Thoracic aorta (tissue), 2 donors: ENCODE measurements at regions not wholly inside any gene's neighbourhood (a gene's known extent, or its start where the extent isn't known, plus 50 kb on each side); places are given as distances from the start of the nearest gene placed in this dataset.
"Not testable (repeated sequence)": the region's sequence is repeated elsewhere in the genome, so short reads cannot be mapped to it uniquely, and the experiment has no call there.

Experiments
- ATAC-seq: fragments of 150-250 bp; one replicate; pipeline ENCODE4 v1.8.0; 2017; ENCODE audit warnings: low read depth; ENCODE audit not compliant: insufficient number of reproducible peaks, low FRiP score
- DNase-seq: peaks from one replicate; pipeline ENCODE4 v3.0.0-alpha.2; 2020; ENCODE audit warnings: low spot score
- H3K27ac ChIP-seq, 2 donors: fragments of 200-600 bp; sonication (generic); 1 replicate in 1 of 2; 2 replicates in 1 of 2; pipeline ENCODE4 v1.5.1; 2016; ENCODE audit warnings: mild to moderate bottlenecking in 2 of 2, moderate library complexity in 2 of 2
- H3K27me3 ChIP-seq: fragments of 200-600 bp; sonication (generic); replicated peaks from 2 replicates; pipeline ENCODE4 v1.6.0; 2016; ENCODE audit warnings: mild to moderate bottlenecking; ENCODE audit not compliant: insufficient read depth
- H3K36me3 ChIP-seq: fragments of 200-600 bp; sonication (generic); one replicate; pipeline ENCODE4 v1.5.1; 2016
- H3K4me1 ChIP-seq, 2 donors: fragments of 200-600 bp; sonication (generic); 1 replicate in 1 of 2; 2 replicates in 1 of 2; pipeline versions ENCODE4 v1.5.1 to v1.6.0; 2016; ENCODE audit warnings: low read depth in 2 of 2, mild to moderate bottlenecking in 1 of 2; ENCODE audit not compliant: control insufficient read depth in 1 of 2
- H3K4me3 ChIP-seq: fragments of 200-600 bp; sonication (generic); 2 replicates; pipeline ENCODE4 v1.5.1; 2016; ENCODE audit warnings: mild to moderate bottlenecking
- H3K9me3 ChIP-seq: fragments of 200-600 bp; sonication (generic); 2 replicates; pipeline ENCODE4 v1.5.1; 2016
- TF ChIP-seq, protein P1 (sequence below): fragments of 200-600 bp; sonication (generic); IDR thresholded peaks from one replicate; pipeline ENCODE4 v1.5.1; 2019; ENCODE audit warnings: antibody characterized with exemption

- TF ChIP-seq, protein P1, sequence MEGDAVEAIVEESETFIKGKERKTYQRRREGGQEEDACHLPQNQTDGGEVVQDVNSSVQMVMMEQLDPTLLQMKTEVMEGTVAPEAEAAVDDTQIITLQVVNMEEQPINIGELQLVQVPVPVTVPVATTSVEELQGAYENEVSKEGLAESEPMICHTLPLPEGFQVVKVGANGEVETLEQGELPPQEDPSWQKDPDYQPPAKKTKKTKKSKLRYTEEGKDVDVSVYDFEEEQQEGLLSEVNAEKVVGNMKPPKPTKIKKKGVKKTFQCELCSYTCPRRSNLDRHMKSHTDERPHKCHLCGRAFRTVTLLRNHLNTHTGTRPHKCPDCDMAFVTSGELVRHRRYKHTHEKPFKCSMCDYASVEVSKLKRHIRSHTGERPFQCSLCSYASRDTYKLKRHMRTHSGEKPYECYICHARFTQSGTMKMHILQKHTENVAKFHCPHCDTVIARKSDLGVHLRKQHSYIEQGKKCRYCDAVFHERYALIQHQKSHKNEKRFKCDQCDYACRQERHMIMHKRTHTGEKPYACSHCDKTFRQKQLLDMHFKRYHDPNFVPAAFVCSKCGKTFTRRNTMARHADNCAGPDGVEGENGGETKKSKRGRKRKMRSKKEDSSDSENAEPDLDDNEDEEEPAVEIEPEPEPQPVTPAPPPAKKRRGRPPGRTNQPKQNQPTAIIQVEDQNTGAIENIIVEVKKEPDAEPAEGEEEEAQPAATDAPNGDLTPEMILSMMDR, result no peak
- Histone ChIP-seq H3K4me3 (no peak overlapping the region), H3K9me3 (no peaks in the 10 kb centered on the region), H3K27ac (no peak overlapping the region), H3K27me3 (no peaks in the 10 kb centered on the region), H3K4me1 (peaks cover 0 to 12% of the 10 kb centered on the region in 2 donors), H3K36me3 (no peaks in the 10 kb centered on the region)
- ATAC-seq (no peak), DNase-seq (no peak)
Observed at GRCh38 chr1:90282811-90283210, 287.9 kb downstream of the ZNF326 start.

DNA sequence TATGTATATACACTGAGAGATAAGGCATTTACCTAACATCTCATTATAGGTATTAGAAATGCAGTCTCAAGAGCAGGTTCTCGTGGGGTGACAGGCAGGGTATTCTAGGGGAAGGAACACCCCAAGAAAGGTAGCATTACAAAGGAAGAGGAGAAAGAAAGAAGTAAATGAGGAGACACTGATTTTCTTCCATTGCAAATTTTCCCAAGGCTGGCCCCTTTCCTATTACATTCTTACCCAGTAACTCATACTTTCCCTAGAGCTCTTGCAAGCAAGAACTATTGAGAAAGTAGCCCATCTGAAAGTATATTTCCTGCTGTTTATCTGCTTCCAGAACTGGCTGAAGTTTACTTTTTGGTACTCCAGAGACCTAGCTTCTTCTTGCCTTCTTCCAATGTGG lies 287.0 kb downstream of the ZNF326 start:
- H3K9me3 ChIP-seq, H3K27ac ChIP-seq, H3K4me3 ChIP-seq, H3K27me3 ChIP-seq, DNase-seq, ATAC-seq, H3K36me3 ChIP-seq: not testable (repeated sequence)
- peaks cover 0 to 12% of the 10 kb centered on the region in 2 donors for H3K4me1 ChIP-seq

- H3K4me3 ChIP-seq, result no peak overlapping the region
- ATAC-seq (no peak), DNase-seq (no peak)
- H3K9me3 ChIP-seq, result no peaks in the 10 kb centered on the region
- peaks cover 0 to 8% of the 10 kb centered on the region in 2 donors for H3K4me1 ChIP-seq
- no peaks in the 10 kb centered on the region for H3K27me3 ChIP-seq
- H3K27ac ChIP-seq, result no peak overlapping the region
- TF ChIP-seq, protein P1, result no peak
- no peaks in the 10 kb centered on the region for H3K36me3 ChIP-seq
Observed at GRCh38 chr1:90277270-90277669, 282.4 kb downstream of the ZNF326 start.

GRCh38 chr1:90274376-90274775 lies 279.5 kb downstream of the ZNF326 start:
- Histone ChIP-seq H3K27me3 (no peaks in the 10 kb centered on the region), H3K9me3 (no peaks in the 10 kb centered on the region), H3K27ac (no peak overlapping the region), H3K36me3 (no peaks in the 10 kb centered on the region), H3K4me3 (no peak overlapping the region), H3K4me1 (no peaks in the 10 kb centered on the region)
- ATAC-seq, result no peak
- TF ChIP-seq, protein P1, result no peak
- DNase-seq, result no peak

DNA sequence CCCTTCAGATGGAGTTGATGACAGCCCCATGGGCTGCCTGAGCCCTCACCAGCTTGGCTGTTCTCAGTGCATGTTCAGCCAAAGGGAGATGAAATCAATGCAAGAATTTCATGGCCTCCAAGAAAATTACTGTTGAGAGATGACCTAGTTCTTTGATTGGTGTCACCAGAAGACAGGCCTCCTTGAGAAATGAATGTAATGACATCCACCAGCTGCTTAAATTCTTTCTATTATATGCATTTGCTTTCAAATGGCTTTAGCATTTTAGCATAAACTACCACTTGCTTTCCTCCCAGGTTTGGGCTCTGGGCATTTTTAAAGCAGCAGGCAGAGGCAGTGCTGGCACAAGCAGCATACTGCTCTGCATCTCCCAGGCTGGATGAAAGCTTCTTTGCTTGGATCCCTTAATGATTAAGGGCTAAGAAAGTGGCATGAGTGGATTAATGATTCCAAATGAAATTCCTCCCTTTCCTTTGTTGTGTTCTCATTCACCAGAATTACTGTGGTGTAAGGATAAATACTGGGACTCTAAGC lies 278.4 kb downstream of the ZNF326 start:
- no peak for ATAC-seq
- Histone ChIP-seq H3K36me3 (no peaks in the 10 kb centered on the region), H3K27ac (no peak overlapping the region), H3K27me3 (no peaks in the 10 kb centered on the region), H3K9me3 (no peaks in the 10 kb centered on the region), H3K4me1 (no peaks in the 10 kb centered on the region), H3K4me3 (no peak overlapping the region)
- TF ChIP-seq, protein P1, result no peak
- no peak for DNase-seq

- DNase-seq (peak; percentile 14), ATAC-seq (peak; percentile 85)
- no peak overlapping the region for H3K27ac ChIP-seq
- H3K9me3 ChIP-seq, result no peaks in the 10 kb centered on the region
- H3K4me3 ChIP-seq, result no peak overlapping the region
- no peaks in the 10 kb centered on the region for H3K36me3 ChIP-seq
- TF ChIP-seq, protein P1, result no peak
- H3K4me1 ChIP-seq, result peaks cover 9 to 23% of the 10 kb centered on the region in 2 donors
- H3K27me3 ChIP-seq, result no peaks in the 10 kb centered on the region
Observed at GRCh38 chr1:90262791-90263190, 267.9 kb downstream of the ZNF326 start.
